NCI-H226 (cell line): ENCODE measurements at regions not wholly inside any gene's neighbourhood (a gene's known extent, or its start where the extent isn't known, plus 50 kb on each side); places are given as distances from the start of the nearest gene placed in this dataset.
"Not testable (repeated sequence)": the region's sequence is repeated elsewhere in the genome, so short reads cannot be mapped to it uniquely, and the experiment has no call there.

ENCODE experiments used
- DNase-seq: peaks from one replicate; pipeline ENCODE4 v3.0.0-alpha.2; 2015

GRCh38 chr6:81455641-81456040 lies 296.8 kb downstream of the TENT5A start:
- no peak for DNase-seq

- DNase-seq = peak; percentile 89
Observed at GRCh38 chr6:81451787-81452186, 300.7 kb downstream of the TENT5A start.

GRCh38 chr6:81450180-81450579 lies 302.3 kb downstream of the TENT5A start:
- no peak for DNase-seq

- DNase-seq = no peak
Observed at GRCh38 chr6:81446509-81446908, 306.0 kb downstream of the TENT5A start.

GRCh38 chr6:81439417-81439816 lies 313.1 kb downstream of the TENT5A start:
- DNase-seq = no peak

GRCh38 chr6:81436990-81437389 lies 315.5 kb downstream of the TENT5A start:
- DNase-seq = no peak

GRCh38 chr6:81413306-81413705 lies 339.2 kb downstream of the TENT5A start:
- DNase-seq = no peak

GRCh38 chr6:81401970-81402690 lies 350.4 kb downstream of the TENT5A start:
- no peak for DNase-seq

GRCh38 chr6:81396916-81397315 lies 355.6 kb downstream of the TENT5A start:
- DNase-seq = no peak

- DNase-seq = no peak
Observed at GRCh38 chr6:81387163-81387562, 365.3 kb downstream of the TENT5A start.

- DNase-seq = no peak
Observed at GRCh38 chr6:81384921-81385320, 367.6 kb downstream of the TENT5A start.

- DNase-seq = no peak
Observed at GRCh38 chr6:81383472-81383871, 369.0 kb downstream of the TENT5A start.

GRCh38 chr6:81382852-81383251 lies 369.6 kb downstream of the TENT5A start:
- DNase-seq = no peak

GRCh38 chr6:81381382-81381916 lies 371.0 kb downstream of the TENT5A start:
- no peak for DNase-seq

GRCh38 chr6:81380718-81381338 lies 371.7 kb downstream of the TENT5A start:
- DNase-seq = no peak

GRCh38 chr6:81376745-81377144 lies 375.7 kb downstream of the TENT5A start:
- no peak for DNase-seq

- DNase-seq = no peak
Observed at GRCh38 chr6:81373414-81373813, 379.1 kb downstream of the TENT5A start.

- no peak for DNase-seq
Observed at GRCh38 chr6:81371930-81372329, 380.6 kb downstream of the TENT5A start.

- no peak for DNase-seq
Observed at GRCh38 chr6:81366972-81367371, 385.5 kb downstream of the TENT5A start.

- DNase-seq = no peak
Observed at GRCh38 chr6:81362246-81362645, 390.2 kb downstream of the TENT5A start.

GRCh38 chr6:81353262-81353661 lies 399.2 kb downstream of the TENT5A start:
- no peak for DNase-seq

GRCh38 chr6:81344026-81344425 lies 408.5 kb downstream of the TENT5A start:
- not testable (repeated sequence) for DNase-seq

- DNase-seq = no peak
Observed at GRCh38 chr6:81340946-81341345, 411.5 kb downstream of the TENT5A start.

GRCh38 chr6:81331526-81331925 lies 421.0 kb downstream of the TENT5A start:
- DNase-seq = peak; percentile 1

- DNase-seq = no peak
Observed at GRCh38 chr6:81328700-81329099, 423.8 kb downstream of the TENT5A start.
